GM23248 (cell line): ENCODE measurements at regions not wholly inside any gene's neighbourhood (a gene's known extent, or its start where the extent isn't known, plus 50 kb on each side); places are given as distances from the start of the nearest gene placed in this dataset.

Experiments
- EZH2 ChIP-seq: fragments of 200-600 bp; sonication (generic); IDR thresholded peaks from 2 replicates; pipeline ENCODE4 v1.6.1; 2018; ENCODE audit warnings: antibody characterized with exemption, mild to moderate bottlenecking; ENCODE audit not compliant: insufficient read depth, poor library complexity, severe bottlenecking
- EZH2phosphoT487 ChIP-seq: fragments of 200-600 bp; sonication (generic); IDR thresholded peaks from 2 replicates; pipeline ENCODE4 v1.6.1; 2018; ENCODE audit warnings: antibody characterized with exemption, moderate library complexity, mild to moderate bottlenecking, low read depth; ENCODE audit not compliant: insufficient read depth

- no peak for TF ChIP-seq EZH2phosphoT487
- no peak for TF ChIP-seq EZH2
Measured at GRCh38 chr3:194083637-194084224, 52.2 kb upstream of the HES1 start.
